Coronary artery (tissue), 2 donors: ENCODE measurements at regions not wholly inside any gene's neighbourhood (a gene's known extent, or its start where the extent isn't known, plus 50 kb on each side); places are given as distances from the start of the nearest gene placed in this dataset.

Source experiments
- DNase-seq: peaks from one replicate; pipeline ENCODE4 v3.0.0-alpha.2; 2017; ENCODE audit warnings: low spot score
- H3K27ac ChIP-seq, 2 donors: fragments of 200-600 bp; sonication (generic); one replicate each; pipeline ENCODE4 v1.5.1; 2016 to 2019
- H3K4me3 ChIP-seq: fragments of 200-600 bp; sonication (generic); 2 replicates; pipeline ENCODE4 v1.5.1; 2016; ENCODE audit warnings: mild to moderate bottlenecking, moderate library complexity
- CTCF ChIP-seq: fragments of 200-600 bp; sonication (generic); IDR thresholded peaks from one replicate; pipeline ENCODE4 v1.5.1; 2019; ENCODE audit warnings: antibody characterized with exemption

- Histone ChIP-seq H3K4me3 (no peak overlapping the region), H3K27ac (no peak overlapping the region)
- DNase-seq, result no peak
- TF ChIP-seq CTCF, result no peak
Measured at GRCh38 chr10:52563360-52563759, 209.2 kb downstream of the MBL2 start.

GRCh38 chr10:52566471-52567246, 205.9 kb downstream of the MBL2 start:
- DNase-seq, result no peak
- Histone ChIP-seq H3K27ac (no peak overlapping the region), H3K4me3 (no peak overlapping the region)
- no peak for TF ChIP-seq CTCF

GRCh38 chr10:52567247-52567580, 205.4 kb downstream of the MBL2 start:
- H3K27ac ChIP-seq, result no peak overlapping the region
- TF ChIP-seq CTCF, result no peak
- DNase-seq, result no peak
- H3K4me3 ChIP-seq, result no peak overlapping the region

- TF ChIP-seq CTCF, result no peak
Measured at GRCh38 chr10:52568309-52568708, 204.3 kb downstream of the MBL2 start.

GRCh38 chr10:52570490-52570889, 202.1 kb downstream of the MBL2 start:
- DNase-seq, result no peak
- Histone ChIP-seq H3K27ac (no peak overlapping the region), H3K4me3 (no peak overlapping the region)
- no peak for TF ChIP-seq CTCF

More at GRCh38 chr10:52568309-52568708, 204.3 kb downstream of the MBL2 start:
- Histone ChIP-seq H3K4me3 (no peak overlapping the region), H3K27ac (no peak overlapping the region)
- no peak for DNase-seq

- H3K4me3 ChIP-seq, result no peak overlapping the region
- no peak for TF ChIP-seq CTCF
- DNase-seq, result no peak
- H3K27ac ChIP-seq, result no peak overlapping the region
Measured at GRCh38 chr10:52571018-52571417, 201.6 kb downstream of the MBL2 start.

- H3K4me3 ChIP-seq, result no peak overlapping the region
- H3K27ac ChIP-seq, result no peak overlapping the region
- DNase-seq, result no peak
- TF ChIP-seq CTCF, result no peak
Measured at GRCh38 chr10:52571516-52572182, 200.9 kb downstream of the MBL2 start.
